ENCODE measurements at regions not wholly inside any gene's neighbourhood (a gene's known extent, or its start where the extent isn't known, plus 50 kb on each side); places are given as distances from the start of the nearest gene placed in this dataset.

DNA sequence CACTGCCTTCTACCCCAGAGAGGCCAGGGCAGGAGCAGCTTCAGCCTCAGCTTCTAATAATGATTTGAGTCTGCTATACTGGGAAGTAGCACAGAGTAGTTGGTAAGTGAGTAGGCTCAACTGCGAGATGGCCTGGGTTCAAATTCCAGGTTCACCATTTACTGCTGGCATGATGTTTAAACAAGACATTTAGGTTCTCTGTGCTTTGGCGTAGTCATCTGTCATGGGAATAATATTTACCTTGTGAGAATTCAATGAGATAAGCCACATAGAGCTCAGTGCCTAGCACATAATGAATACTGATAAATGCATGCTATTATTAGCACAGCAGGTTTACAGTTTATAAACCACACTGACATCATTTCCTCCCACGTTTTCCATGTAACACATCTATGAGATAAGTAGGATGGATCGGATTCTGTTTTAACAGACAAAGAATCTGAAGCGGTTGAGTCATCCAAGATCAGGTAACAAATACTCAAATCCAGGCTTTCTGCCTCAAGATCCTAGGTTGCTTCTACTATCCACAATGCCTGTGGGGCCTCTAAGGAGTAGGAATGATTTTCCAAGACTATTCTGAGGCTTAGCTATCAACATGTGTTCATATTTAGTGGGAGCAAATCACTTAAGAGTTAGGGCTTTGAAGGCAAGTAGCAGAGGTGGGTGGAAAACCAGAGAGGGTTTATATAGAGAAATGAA lies 72.9 kb upstream of the DTNBP1 start:
- BruUV-seq (replicated peaks): no TSS peak
- Mint-ChIP-seq H3K4me3 (ENCODE audit: unreplicated experiment) (no peak overlapping the region), H3K27me3 (ENCODE audit: insufficient read depth, unreplicated experiment) (peaks cover 20% of the 10 kb centered on the region), H3K27ac (ENCODE audit: low read depth, unreplicated experiment) (no peak overlapping the region), H3K36me3 (ENCODE audit: insufficient read depth, unreplicated experiment) (no peaks in the 10 kb centered on the region), H3K9me3 (ENCODE audit: unreplicated experiment) (no peaks in the 10 kb centered on the region), H3K4me1 (ENCODE audit: insufficient read depth, unreplicated experiment) (no peaks in the 10 kb centered on the region)
- TF ChIP-seq, protein P1, sequence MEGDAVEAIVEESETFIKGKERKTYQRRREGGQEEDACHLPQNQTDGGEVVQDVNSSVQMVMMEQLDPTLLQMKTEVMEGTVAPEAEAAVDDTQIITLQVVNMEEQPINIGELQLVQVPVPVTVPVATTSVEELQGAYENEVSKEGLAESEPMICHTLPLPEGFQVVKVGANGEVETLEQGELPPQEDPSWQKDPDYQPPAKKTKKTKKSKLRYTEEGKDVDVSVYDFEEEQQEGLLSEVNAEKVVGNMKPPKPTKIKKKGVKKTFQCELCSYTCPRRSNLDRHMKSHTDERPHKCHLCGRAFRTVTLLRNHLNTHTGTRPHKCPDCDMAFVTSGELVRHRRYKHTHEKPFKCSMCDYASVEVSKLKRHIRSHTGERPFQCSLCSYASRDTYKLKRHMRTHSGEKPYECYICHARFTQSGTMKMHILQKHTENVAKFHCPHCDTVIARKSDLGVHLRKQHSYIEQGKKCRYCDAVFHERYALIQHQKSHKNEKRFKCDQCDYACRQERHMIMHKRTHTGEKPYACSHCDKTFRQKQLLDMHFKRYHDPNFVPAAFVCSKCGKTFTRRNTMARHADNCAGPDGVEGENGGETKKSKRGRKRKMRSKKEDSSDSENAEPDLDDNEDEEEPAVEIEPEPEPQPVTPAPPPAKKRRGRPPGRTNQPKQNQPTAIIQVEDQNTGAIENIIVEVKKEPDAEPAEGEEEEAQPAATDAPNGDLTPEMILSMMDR (IDR thresholded peaks at IDR 0.05; ENCODE audit: unreplicated experiment): no peak
- intact Hi-C loops (cut with micrococcal nuclease): no loop called here
- POLR2A ChIA-PET: no interaction called here
- DNase-seq (ENCODE audit: unreplicated experiment): no peak
- CTCF ChIA-PET: interaction anchor here (0.5 to 1.2 kb wide), 2 partner anchors 44 to 472 kb away, joined by 3 read pairs; no protein-coding TSS in a partner anchor

DNA sequence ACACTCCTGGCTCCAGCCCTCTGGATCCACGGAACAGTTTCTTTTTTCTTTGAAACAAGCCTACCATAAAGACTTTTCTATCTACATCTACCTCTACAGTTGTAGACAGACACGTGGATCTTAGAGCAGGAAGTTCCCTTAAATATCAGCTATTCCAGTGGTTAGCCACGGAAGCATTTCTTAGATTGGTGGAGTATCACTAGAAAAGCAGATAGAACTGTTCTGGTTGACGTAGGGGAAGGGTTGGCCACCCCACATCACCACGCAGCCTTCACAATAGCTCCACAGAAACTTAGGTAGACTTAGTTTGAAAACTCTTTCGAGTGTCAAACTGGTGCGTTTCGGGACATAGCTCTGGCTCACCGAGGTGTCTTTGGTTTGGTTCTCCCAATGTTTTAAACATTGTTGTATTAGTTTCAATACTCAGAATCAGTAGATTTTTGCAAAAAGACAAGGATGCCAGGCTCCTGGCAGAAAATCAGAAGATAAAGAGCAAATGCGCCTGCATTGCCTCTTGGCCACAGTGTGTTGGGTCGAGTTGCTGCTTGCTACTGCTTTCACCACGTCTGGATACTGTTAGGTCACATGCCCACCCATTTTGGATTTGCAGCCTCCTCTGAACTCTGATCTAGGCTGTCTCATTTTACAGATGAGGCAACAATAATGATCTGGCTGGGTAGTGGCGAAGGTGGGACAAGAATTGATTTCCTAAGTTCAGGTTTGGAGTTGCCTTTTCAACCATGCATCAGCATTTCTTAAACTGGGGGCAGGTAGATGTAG lies 71.5 kb upstream of the DTNBP1 start:
- H3K4me1 Mint-ChIP-seq (ENCODE audit: insufficient read depth, unreplicated experiment): no peaks in the 10 kb centered on the region
- CTCF ChIA-PET: interaction anchor here (0.6 kb wide), 1 partner anchor 372 kb away, joined by 3 read pairs; no protein-coding TSS in a partner anchor
- POLR2A ChIA-PET: interaction anchor here (0.6 kb wide), 2 partner anchors 238 to 388 kb away, joined by 4 read pairs; no protein-coding TSS in a partner anchor
- H3K36me3 Mint-ChIP-seq (ENCODE audit: insufficient read depth, unreplicated experiment): no peaks in the 10 kb centered on the region
- DNase-seq (ENCODE audit: unreplicated experiment): no peak
- BruUV-seq (replicated peaks): no TSS peak
- intact Hi-C loops (cut with micrococcal nuclease): no loop called here
- H3K9me3 Mint-ChIP-seq (ENCODE audit: unreplicated experiment): no peaks in the 10 kb centered on the region
- H3K27me3 Mint-ChIP-seq (ENCODE audit: insufficient read depth, unreplicated experiment): peaks cover 24% of the 10 kb centered on the region
- no peak overlapping the region for H3K4me3 Mint-ChIP-seq (ENCODE audit: unreplicated experiment)
- TF ChIP-seq, protein P1 (IDR thresholded peaks at IDR 0.05; ENCODE audit: unreplicated experiment): no peak
- H3K27ac Mint-ChIP-seq (ENCODE audit: low read depth, unreplicated experiment): no peak overlapping the region

DNA sequence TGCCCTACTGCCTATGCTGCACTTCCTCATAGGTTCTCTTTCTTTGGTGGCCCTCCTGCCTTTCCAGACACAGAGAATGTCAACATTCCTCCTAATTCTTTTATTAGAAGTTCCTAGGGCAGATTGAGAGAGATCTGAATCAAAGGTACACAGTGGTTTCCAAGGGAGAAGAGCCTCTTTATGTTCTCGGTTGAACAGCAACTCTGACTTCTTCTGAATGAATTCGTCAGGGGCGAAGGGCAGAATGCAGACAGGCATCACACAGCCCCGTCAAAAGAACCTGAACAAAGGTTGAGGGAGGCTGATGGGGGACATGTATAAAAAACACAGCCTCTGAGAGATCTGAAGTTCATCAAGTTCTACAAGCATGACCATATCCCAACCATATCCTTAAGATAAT lies 68.1 kb upstream of the DTNBP1 start:
- H3K27ac Mint-ChIP-seq (ENCODE audit: low read depth, unreplicated experiment): no peak overlapping the region
- no peak for DNase-seq (ENCODE audit: unreplicated experiment)
- TF ChIP-seq, protein P1 (IDR thresholded peaks at IDR 0.05; ENCODE audit: unreplicated experiment): no peak
- no peaks in the 10 kb centered on the region for H3K9me3 Mint-ChIP-seq (ENCODE audit: unreplicated experiment)
- no peak overlapping the region for H3K4me3 Mint-ChIP-seq (ENCODE audit: unreplicated experiment)
- peaks cover 24% of the 10 kb centered on the region for H3K27me3 Mint-ChIP-seq (ENCODE audit: insufficient read depth, unreplicated experiment)
- POLR2A ChIA-PET: no interaction called here
- intact Hi-C loops (cut with micrococcal nuclease): no loop called here
- H3K36me3 Mint-ChIP-seq (ENCODE audit: insufficient read depth, unreplicated experiment): no peaks in the 10 kb centered on the region
- CTCF ChIA-PET: no interaction called here
- no TSS peak for BruUV-seq (replicated peaks)
- H3K4me1 Mint-ChIP-seq (ENCODE audit: insufficient read depth, unreplicated experiment): no peaks in the 10 kb centered on the region

DNA sequence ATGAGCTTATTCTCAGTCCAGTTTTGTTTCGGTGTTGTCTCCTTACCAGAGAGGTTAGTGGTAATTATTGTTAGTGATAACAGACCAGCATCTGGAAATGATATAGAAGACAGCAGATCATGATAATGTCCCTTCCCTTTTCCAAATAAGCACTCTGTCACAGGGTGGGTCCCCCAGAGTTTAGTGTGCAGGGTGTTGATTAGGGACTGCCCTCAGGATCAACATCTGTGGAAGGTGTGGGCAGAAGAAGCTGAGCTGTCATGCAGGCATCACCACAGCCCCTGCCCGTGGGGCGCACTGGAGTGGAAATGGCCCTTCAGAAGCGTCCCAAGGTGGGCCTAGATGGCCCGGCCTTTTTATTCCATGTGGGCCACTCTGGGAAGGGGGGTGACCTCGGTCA lies 67.6 kb upstream of the DTNBP1 start:
- no peak overlapping the region for H3K4me3 Mint-ChIP-seq (ENCODE audit: unreplicated experiment)
- H3K27me3 Mint-ChIP-seq (ENCODE audit: insufficient read depth, unreplicated experiment): peaks cover 24% of the 10 kb centered on the region
- no peaks in the 10 kb centered on the region for H3K4me1 Mint-ChIP-seq (ENCODE audit: insufficient read depth, unreplicated experiment)
- TF ChIP-seq, protein P1 (IDR thresholded peaks at IDR 0.05; ENCODE audit: unreplicated experiment): no peak
- H3K36me3 Mint-ChIP-seq (ENCODE audit: insufficient read depth, unreplicated experiment): no peaks in the 10 kb centered on the region
- BruUV-seq (replicated peaks): no TSS peak
- no peaks in the 10 kb centered on the region for H3K9me3 Mint-ChIP-seq (ENCODE audit: unreplicated experiment)
- H3K27ac Mint-ChIP-seq (ENCODE audit: low read depth, unreplicated experiment): no peak overlapping the region
- no peak for DNase-seq (ENCODE audit: unreplicated experiment)
- intact Hi-C loops (cut with micrococcal nuclease): no loop called here
- CTCF ChIA-PET: no interaction called here
- POLR2A ChIA-PET: interaction anchor here (0.5 to 1.0 kb wide), 2 partner anchors 25 to 479 kb away, joined by 3 read pairs; no protein-coding TSS in a partner anchor

All from MCF 10A (cell line).